Common myeloid progenitor, CD34-positive (primary cell): ENCODE measurements at regions not wholly inside any gene's neighbourhood (a gene's known extent, or its start where the extent isn't known, plus 50 kb on each side); places are given as distances from the start of the nearest gene placed in this dataset.
"Not testable (repeated sequence)": the region's sequence is repeated elsewhere in the genome, so short reads cannot be mapped to it uniquely, and the experiment has no call there.

ENCODE experiments used
- CTCF ChIA-PET: fragments of 350-600 bp; sonication (Branson Sonifier 250); formaldehyde crosslinking; loops from one replicate; lab custom pipeline; 2021; ENCODE audit warnings: antibody characterized with exemption; lab: Charles Lee
- POLR2A ChIA-PET: fragments of 350-600 bp; sonication (Branson Sonifier 250); formaldehyde crosslinking; loops from one replicate; lab custom pipeline; 2021; ENCODE audit warnings: antibody characterized with exemption; lab: Charles Lee
- DNase-seq, 3 donors: peaks; one replicate each; pipeline versions ENCODE4 v3.0.0 to v3.0.0-alpha.2; 2013
- H3K27ac ChIP-seq, 2 experiments: 1 replicate in 1 of 2; 2 replicates in 1 of 2; pipeline ENCODE4 v1.7.0; 2013; ENCODE audit warnings: inconsistent platforms in 2 of 2, low read length in 2 of 2, mild to moderate bottlenecking in 2 of 2, low read depth in 1 of 2, moderate library complexity in 1 of 2; ENCODE audit not compliant: severe bottlenecking in 2 of 2, insufficient read depth in 1 of 2, poor library complexity in 1 of 2
- H3K27me3 ChIP-seq, 5 experiments: replicated peaks in 2 of 5; 1 replicate in 3 of 5; 2 replicates in 2 of 5; pipeline versions ENCODE4 v1.6.1 to v1.7.0; 2013; ENCODE audit warnings: low read length in 4 of 5, mild to moderate bottlenecking in 2 of 5, moderate library complexity in 2 of 5, inconsistent platforms in 1 of 5; ENCODE audit not compliant: insufficient read depth in 5 of 5, control insufficient read depth in 4 of 5
- H3K36me3 ChIP-seq, 4 experiments: 1 replicate in 2 of 4; 2 replicates in 2 of 4; pipeline versions ENCODE4 v1.6.1 to v1.7.0; 2013; ENCODE audit warnings: low read length in 3 of 4, control low read depth in 1 of 4, mild to moderate bottlenecking in 1 of 4; ENCODE audit not compliant: control insufficient read depth in 4 of 4, insufficient read depth in 4 of 4
- H3K4me1 ChIP-seq, 4 experiments: 1 replicate in 3 of 4; 2 replicates in 1 of 4; pipeline versions ENCODE4 v1.6.1 to v1.7.1; 2013; ENCODE audit warnings: low read length in 3 of 4, mild to moderate bottlenecking in 3 of 4, control low read depth in 1 of 4, inconsistent platforms in 1 of 4, moderate library complexity in 1 of 4; ENCODE audit not compliant: control insufficient read depth in 4 of 4, insufficient read depth in 4 of 4; ENCODE audit errors: control extremely low read depth in 1 of 4
- H3K4me3 ChIP-seq, 7 experiments: 1 replicate in 4 of 7; 2 replicates in 3 of 7; pipeline versions ENCODE4 v1.5.1 to v1.7.0; 2013; ENCODE audit warnings: mild to moderate bottlenecking in 7 of 7, low read length in 6 of 7, moderate library complexity in 6 of 7, inconsistent platforms in 2 of 7, low read depth in 2 of 7, control low read depth in 1 of 7; ENCODE audit not compliant: insufficient read depth in 4 of 7, control insufficient read depth in 1 of 7; ENCODE audit errors: extremely low read depth in 1 of 7
- H3K9me3 ChIP-seq, 5 experiments: 1 replicate in 4 of 5; 2 replicates in 1 of 5; pipeline versions ENCODE4 v1.6.1 to v1.7.1; 2013; ENCODE audit warnings: low read length in 4 of 5, mild to moderate bottlenecking in 2 of 5, inconsistent platforms in 1 of 5, low read depth in 1 of 5, moderate library complexity in 1 of 5; ENCODE audit not compliant: control insufficient read depth in 4 of 5, insufficient read depth in 2 of 5; ENCODE audit errors: control extremely low read depth in 1 of 5
- WGBS: methylation state at CpG from one replicate; pipeline ENCODE4 v1.1.5; 2013; ENCODE audit not compliant: insufficient coverage; 5-methylcytosine and 5-hydroxymethylcytosine counted together

DNA sequence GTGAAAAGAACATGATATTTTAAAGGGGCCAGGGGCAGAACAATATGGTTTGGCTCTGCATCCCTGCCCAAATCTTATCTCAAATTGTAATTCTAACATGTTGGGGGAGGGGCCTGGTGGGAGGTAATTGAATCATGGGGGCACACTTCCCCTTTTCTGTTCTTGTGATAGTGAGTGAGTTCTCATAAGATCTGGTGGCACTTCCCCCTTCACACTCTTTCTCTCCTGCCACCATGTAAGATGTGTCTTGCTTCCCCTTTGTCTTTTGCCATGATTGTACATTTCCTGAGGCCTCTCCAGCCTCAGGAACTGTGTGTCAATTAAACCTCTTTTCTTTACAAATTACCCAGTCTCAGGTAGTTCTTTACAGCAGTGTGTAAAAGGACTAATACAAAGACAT, 177.1 kb upstream of the ZNF322 start:
- H3K27me3 ChIP-seq, H3K9me3 ChIP-seq, H3K4me3 ChIP-seq, DNase-seq, H3K27ac ChIP-seq, H3K36me3 ChIP-seq, H3K4me1 ChIP-seq, CTCF ChIA-PET, POLR2A ChIA-PET: not testable (repeated sequence)

DNA sequence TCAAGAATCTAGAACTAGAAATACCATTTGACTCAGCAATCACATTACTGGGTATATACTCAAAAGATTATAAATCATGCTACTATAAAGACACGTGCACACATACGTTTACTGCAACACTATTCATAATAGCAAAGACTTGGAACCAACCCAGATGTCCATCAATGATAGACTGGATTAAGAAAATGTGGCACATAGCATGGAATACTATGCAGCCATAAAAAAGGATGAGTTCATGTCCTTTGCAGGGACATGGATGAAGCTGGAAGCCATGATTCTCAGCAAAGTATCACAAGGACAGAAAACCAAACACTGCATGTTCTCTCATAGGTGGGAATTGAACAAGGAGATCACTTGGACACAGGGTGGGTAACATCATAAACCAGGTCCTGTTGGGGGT, 185.3 kb upstream of the ZNF322 start:
- H3K4me3 ChIP-seq, CTCF ChIA-PET, POLR2A ChIA-PET, H3K4me1 ChIP-seq, H3K27ac ChIP-seq, DNase-seq, H3K36me3 ChIP-seq, H3K27me3 ChIP-seq, H3K9me3 ChIP-seq: not testable (repeated sequence)
- no CpG with 5 or more reads among the region's 2 CpGs for WGBS

DNA sequence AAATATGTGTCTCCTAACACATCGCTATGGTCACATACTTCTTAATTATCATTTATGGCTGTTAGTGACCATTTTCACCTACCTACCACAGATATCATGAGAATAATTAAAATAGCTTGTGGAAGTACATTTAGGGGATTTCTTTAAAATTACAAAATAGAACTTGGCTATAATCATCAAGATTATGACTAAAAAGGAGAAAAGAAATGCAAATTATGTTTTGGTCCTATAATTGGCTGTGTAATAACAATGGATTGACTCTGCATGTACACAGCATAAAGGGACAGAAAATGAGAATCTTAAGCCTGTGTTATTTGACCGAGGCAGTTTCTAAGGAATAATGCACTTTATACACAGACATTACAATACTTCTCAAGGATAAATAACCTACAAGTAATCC, 197.7 kb upstream of the ZNF322 start:
- H3K27ac ChIP-seq, H3K9me3 ChIP-seq, H3K4me1 ChIP-seq, DNase-seq, H3K27me3 ChIP-seq, POLR2A ChIA-PET, CTCF ChIA-PET, H3K4me3 ChIP-seq, H3K36me3 ChIP-seq: not testable (repeated sequence)
- no CpG with 5 or more reads among the region's 2 CpGs for WGBS

DNA sequence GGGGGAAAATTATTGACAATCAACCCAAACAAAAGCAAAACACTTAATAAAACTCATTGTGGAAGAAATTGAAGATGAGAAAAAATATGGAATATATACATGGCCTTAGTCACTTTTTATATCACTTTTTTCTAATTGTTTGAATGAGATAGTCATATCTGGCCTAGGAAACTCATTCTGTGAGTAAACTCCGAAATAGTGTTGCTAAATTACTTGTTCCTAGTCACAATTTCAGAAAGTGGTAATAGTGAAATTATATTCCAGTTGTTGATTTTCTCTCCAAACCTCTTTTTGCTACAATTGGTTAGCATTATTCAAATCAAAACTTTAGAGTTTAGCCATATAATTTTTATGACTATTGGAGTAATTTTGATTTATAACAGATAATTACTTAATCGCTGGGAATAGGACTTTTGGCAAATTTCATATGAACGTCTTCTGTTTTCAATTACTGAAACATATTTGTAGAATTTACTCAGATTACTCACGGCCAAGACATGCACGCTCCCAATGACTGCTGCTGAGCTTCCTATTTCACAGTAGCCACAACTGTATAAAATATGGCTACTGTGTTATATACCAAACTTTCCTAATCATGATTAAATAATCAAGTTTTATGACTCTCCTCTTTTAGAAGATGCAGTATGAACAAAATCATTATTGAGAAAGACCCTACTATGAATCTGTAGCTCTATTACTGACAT, 199.7 kb upstream of the ZNF322 start:
- H3K9me3 ChIP-seq, POLR2A ChIA-PET, DNase-seq, H3K27ac ChIP-seq, CTCF ChIA-PET, H3K4me3 ChIP-seq, H3K27me3 ChIP-seq, H3K36me3 ChIP-seq, H3K4me1 ChIP-seq: not testable (repeated sequence)
- WGBS: no CpG with 5 or more reads among the region's 5 CpGs

DNA sequence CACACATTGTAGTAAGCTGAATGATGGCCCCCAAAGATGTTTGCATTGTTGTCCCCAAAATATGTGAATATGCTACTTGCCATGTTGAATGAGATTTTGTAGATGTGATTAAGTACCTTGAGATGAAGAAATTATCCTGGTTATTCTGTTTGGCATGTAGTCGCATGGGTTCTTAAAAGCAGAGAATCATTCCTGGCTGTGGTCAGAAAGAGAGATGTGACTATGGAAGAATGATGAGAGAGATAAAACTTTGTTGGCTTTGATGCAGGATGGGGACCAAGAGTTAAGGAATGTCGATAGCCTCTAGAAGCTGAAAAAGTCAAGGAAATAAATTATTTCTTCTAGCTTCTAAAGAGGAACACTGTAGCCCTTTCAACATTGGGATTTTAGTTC, 200.2 kb upstream of the ZNF322 start:
- H3K4me1 ChIP-seq, H3K27me3 ChIP-seq, H3K4me3 ChIP-seq, H3K27ac ChIP-seq, CTCF ChIA-PET, H3K9me3 ChIP-seq, POLR2A ChIA-PET, DNase-seq, H3K36me3 ChIP-seq: not testable (repeated sequence)
- WGBS: 100% methylated on average over 1 of the region's 2 CpGs

DNA sequence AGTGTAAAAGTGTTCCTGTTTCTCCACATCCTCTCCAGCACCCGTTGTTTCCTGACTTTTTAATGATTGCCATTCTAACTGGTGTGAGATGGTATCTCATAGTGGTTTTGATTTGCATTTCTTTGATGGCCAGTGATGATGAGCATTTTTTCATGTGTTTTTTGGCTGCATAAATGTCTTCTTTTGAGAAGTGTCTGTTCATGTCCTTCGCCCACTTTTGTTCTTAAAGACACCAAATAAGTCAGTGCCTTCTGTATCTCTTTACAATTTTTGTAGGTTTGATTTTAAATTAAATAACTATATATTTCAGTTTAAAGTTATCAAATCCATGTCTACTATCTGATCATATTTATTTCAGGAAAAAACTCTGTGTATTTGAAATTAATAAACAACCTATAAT, 202.4 kb upstream of the ZNF322 start:
- DNase-seq, POLR2A ChIA-PET, H3K36me3 ChIP-seq, H3K27me3 ChIP-seq, H3K4me1 ChIP-seq, H3K9me3 ChIP-seq, H3K4me3 ChIP-seq, H3K27ac ChIP-seq, CTCF ChIA-PET: not testable (repeated sequence)
- WGBS: no CpG with 5 or more reads among the region's 2 CpGs

DNA sequence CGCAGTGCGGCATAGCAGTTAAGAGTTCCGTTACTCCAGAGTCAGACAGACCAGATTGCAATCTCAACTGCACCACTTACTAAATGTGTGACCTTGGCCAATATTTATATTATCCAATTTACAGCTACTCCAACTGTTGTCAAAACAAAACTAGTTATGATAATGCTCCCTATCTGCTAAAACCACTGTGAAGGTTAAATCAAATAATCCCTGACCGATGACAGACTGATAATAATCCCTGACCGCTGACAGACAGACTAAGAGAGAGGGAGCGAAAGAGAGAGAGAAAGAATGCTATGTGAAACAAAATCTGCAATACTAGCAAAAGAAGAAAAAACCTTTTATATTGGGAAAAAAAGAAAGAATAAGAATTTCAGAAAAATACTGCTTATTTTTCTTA, 204.1 kb upstream of the ZNF322 start:
- H3K9me3 ChIP-seq, H3K27me3 ChIP-seq, H3K4me3 ChIP-seq, H3K4me1 ChIP-seq, DNase-seq, POLR2A ChIA-PET, CTCF ChIA-PET, H3K36me3 ChIP-seq, H3K27ac ChIP-seq: not testable (repeated sequence)
- 94% methylated on average over 3 of the region's 6 CpGs for WGBS
